Left lung (tissue), 4 donors: ENCODE measurements at regions not wholly inside any gene's neighbourhood (a gene's known extent, or its start where the extent isn't known, plus 50 kb on each side); places are given as distances from the start of the nearest gene placed in this dataset.

Experiments used
- ATAC-seq: fragments of 200-7000 bp; cut with Tn5 transposase; one replicate; pipeline ENCODE4 v1.9.1; 2020; ENCODE audit warnings: moderate library complexity
- DNase-seq, 4 donors: peaks; one replicate each; pipeline ENCODE4 v3.0.0-alpha.2; 2013 to 2020
- H3K27ac ChIP-seq, 2 donors: fragments of 200-600 bp; sonication (generic) in 1 of 2; one replicate each; pipeline versions ENCODE4 v1.5.0 to v1.8.0; 2020 to 2021
- H3K27me3 ChIP-seq, 2 donors: fragments of 200-600 bp; sonication (generic) in 1 of 2; one replicate each; pipeline versions ENCODE4 v1.5.0 to v1.8.0; 2020 to 2021
- H3K36me3 ChIP-seq, 2 donors: fragments of 200-600 bp; sonication (generic) in 1 of 2; one replicate each; pipeline versions ENCODE4 v1.5.0 to v1.8.0; 2020 to 2021
- H3K4me1 ChIP-seq, 2 donors: fragments of 200-600 bp; one replicate each; pipeline ENCODE4 v1.8.0; 2021
- H3K4me3 ChIP-seq, 2 donors: fragments of 200-600 bp; sonication (generic) in 1 of 2; one replicate each; pipeline versions ENCODE4 v1.5.0 to v1.8.0; 2020 to 2021; ENCODE audit warnings: mild to moderate bottlenecking in 1 of 2
- H3K9me3 ChIP-seq, 2 donors: fragments of 200-600 bp; sonication (generic) in 1 of 2; one replicate each; pipeline versions ENCODE4 v1.5.0 to v1.8.0; 2020 to 2021
- CTCF ChIP-seq, 2 donors: fragments of 200-600 bp; sonication (generic) in 1 of 2; IDR thresholded peaks; one replicate each; pipeline versions ENCODE4 v1.5.0 to v1.8.0; 2021; ENCODE audit warnings: antibody characterized with exemption in 2 of 2
- intact Hi-C, 2 donors: fragments of 100-400 bp; cut with DNase I; formaldehyde crosslinking; loops; one replicate each; pipeline versions ENCODE4 v1.11.2 to v1.14.2; 2022
- donor health status: DM: no; HTN: yes; CAD: no.
- donor health status: DM: no; HTN: no; CAD: no.

- H3K27ac ChIP-seq: no peak overlapping the region
- ATAC-seq (no peak), DNase-seq (no peak)
- intact Hi-C loops: no loop called here
- H3K27me3 ChIP-seq: no peaks in the 10 kb centered on the region
- H3K4me3 ChIP-seq: no peak overlapping the region
- no peaks in the 10 kb centered on the region for H3K36me3 ChIP-seq
- H3K4me1 ChIP-seq: no peaks in the 10 kb centered on the region
- H3K9me3 ChIP-seq: no peaks in the 10 kb centered on the region
- no peak for TF ChIP-seq CTCF (IDR thresholded peaks at IDR 0.05)
Observed at GRCh38 chr2:143835481-143835880, 684.4 kb downstream of the ZEB2 start.

DNA sequence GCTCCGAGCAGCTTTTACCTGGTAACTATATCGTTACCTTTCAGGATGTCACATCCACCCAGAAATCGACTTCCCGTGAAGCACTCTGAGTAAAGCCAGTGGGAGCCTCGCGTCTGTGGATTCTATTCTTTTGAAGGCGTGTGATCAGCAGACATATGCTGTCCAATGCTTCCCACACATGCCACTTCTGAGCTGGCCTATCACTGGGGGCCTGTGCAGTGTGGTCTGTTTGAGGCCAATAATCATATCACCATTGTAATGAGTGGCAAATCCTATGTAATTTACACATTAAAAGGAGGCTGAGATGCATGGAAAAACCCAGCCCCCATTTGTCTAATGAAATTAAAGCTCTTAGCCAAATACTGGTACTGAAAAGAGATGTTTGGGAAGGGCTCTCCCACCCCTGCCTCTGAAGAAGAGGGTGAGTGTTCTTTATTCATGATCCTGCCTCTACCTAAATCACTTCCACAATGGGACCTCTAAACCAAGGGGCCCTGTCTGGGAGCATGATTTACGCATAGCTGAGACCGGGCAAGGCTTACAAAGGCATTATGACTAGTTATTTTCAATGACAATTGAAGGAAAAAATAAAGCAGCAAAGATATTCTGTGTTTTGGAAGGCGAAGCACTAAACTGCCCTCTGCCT, 686.8 kb downstream of the ZEB2 start:
- H3K4me1 ChIP-seq: no peaks in the 10 kb centered on the region
- no peak for TF ChIP-seq CTCF (IDR thresholded peaks at IDR 0.05)
- intact Hi-C loops: no loop called here
- H3K9me3 ChIP-seq: no peaks in the 10 kb centered on the region
- no peaks in the 10 kb centered on the region for H3K36me3 ChIP-seq
- H3K27ac ChIP-seq: no peak overlapping the region
- ATAC-seq (no peak), DNase-seq (no peak)
- H3K4me3 ChIP-seq: no peak overlapping the region
- no peaks in the 10 kb centered on the region for H3K27me3 ChIP-seq

DNA sequence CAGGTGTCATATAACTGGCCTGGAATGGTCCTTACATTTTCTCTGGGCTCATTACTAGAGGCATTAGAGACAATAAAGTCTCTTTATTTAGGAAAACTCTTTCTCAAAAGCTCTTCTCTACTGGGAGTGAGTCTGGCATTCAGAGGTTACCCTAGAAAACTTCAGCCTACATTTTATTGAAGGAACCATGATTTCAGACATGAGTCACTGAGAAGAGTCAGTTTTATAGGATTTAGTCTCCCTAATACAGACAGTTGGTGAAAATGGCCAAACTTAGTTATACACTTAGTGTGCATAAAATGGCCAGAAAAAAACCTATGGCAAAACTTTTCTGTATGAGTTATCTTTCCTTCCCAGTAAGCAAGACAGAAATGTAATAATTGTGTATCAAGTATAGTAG, 689.4 kb downstream of the ZEB2 start:
- Histone ChIP-seq H3K4me1 (no peaks in the 10 kb centered on the region), H3K4me3 (no peak overlapping the region), H3K9me3 (no peaks in the 10 kb centered on the region), H3K36me3 (no peaks in the 10 kb centered on the region), H3K27ac (no peak overlapping the region), H3K27me3 (no peaks in the 10 kb centered on the region)
- DNase-seq (no peak), ATAC-seq (no peak)
- TF ChIP-seq CTCF (IDR thresholded peaks at IDR 0.05): no peak
- intact Hi-C loops: no loop called here

GRCh38 chr2:143828763-143829537, 691.0 kb downstream of the ZEB2 start:
- H3K27me3 ChIP-seq: no peaks in the 10 kb centered on the region
- H3K4me3 ChIP-seq: no peak overlapping the region
- no peak for ATAC-seq

More at GRCh38 chr2:143828763-143829537, 691.0 kb downstream of the ZEB2 start:
- Histone ChIP-seq H3K27ac (no peak overlapping the region), H3K9me3 (no peaks in the 10 kb centered on the region), H3K36me3 (no peaks in the 10 kb centered on the region), H3K4me1 (no peaks in the 10 kb centered on the region)
- no peak for TF ChIP-seq CTCF (IDR thresholded peaks at IDR 0.05)
- no peak for DNase-seq
- intact Hi-C loops: no loop called here
